Neural progenitor cell (in vitro differentiated cells): ENCODE measurements at regions not wholly inside any gene's neighbourhood (a gene's known extent, or its start where the extent isn't known, plus 50 kb on each side); places are given as distances from the start of the nearest gene placed in this dataset.

Source experiments
- EZH2 ChIP-seq: fragments of 200-600 bp; sonication (generic); IDR thresholded peaks from 2 replicates; pipeline ENCODE4 v1.6.1; 2017; ENCODE audit warnings: antibody characterized with exemption, mild to moderate bottlenecking, moderate library complexity
- TF ChIP-seq, protein P1 (sequence below): fragments of 200-600 bp; sonication (generic); IDR thresholded peaks from 2 replicates; pipeline ENCODE4 v1.5.1; 2017; ENCODE audit warnings: antibody characterized with exemption, mild to moderate bottlenecking

DNA sequence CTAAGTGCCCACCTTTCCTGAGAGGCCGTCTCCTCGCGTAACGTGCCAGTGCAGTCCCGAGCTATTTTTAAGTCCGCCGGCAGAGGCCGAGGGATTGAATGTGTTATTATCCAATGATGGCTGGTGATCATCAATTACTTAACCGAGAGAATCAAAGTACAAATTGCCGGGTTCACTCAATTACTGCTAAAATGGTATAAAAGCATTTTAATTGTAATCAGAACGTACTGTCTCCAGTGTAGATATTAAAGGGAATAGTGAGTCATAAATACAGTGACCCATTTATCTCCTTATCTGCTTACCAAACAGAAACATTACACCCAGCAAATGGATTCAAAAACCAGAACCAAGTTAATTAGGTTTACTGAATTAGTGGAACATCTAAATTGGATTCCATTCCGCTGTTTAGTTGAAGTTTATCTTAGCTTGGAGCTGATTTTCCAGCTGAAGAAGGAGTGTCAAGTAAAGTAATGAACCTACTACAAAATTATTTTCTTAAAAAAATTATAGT lies 334.9 kb downstream of the BRD1 start:
- TF ChIP-seq, protein P1, sequence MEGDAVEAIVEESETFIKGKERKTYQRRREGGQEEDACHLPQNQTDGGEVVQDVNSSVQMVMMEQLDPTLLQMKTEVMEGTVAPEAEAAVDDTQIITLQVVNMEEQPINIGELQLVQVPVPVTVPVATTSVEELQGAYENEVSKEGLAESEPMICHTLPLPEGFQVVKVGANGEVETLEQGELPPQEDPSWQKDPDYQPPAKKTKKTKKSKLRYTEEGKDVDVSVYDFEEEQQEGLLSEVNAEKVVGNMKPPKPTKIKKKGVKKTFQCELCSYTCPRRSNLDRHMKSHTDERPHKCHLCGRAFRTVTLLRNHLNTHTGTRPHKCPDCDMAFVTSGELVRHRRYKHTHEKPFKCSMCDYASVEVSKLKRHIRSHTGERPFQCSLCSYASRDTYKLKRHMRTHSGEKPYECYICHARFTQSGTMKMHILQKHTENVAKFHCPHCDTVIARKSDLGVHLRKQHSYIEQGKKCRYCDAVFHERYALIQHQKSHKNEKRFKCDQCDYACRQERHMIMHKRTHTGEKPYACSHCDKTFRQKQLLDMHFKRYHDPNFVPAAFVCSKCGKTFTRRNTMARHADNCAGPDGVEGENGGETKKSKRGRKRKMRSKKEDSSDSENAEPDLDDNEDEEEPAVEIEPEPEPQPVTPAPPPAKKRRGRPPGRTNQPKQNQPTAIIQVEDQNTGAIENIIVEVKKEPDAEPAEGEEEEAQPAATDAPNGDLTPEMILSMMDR, result no peak
- TF ChIP-seq EZH2, result no peak
